ENCODE measurements at regions not wholly inside any gene's neighbourhood (a gene's known extent, or its start where the extent isn't known, plus 50 kb on each side); places are given as distances from the start of the nearest gene placed in this dataset.

DNA sequence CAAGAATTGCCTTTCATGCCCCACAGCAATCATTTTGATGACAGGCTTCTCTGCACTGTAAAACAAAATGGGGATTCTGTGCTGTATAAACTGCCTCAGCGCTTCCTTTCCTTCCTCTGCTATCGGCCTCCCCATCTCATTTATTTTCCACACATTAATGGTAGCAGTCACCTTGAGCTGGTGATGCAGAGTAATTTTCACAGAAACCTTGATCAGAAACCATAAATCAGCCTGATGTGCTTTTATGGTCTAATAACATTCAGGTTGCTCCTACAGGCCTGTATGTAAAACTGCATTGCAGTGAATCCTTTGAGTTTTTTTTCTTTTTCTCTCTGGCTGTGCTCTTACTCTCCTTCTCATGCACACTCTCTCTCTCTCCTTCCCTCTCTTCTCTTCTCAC, 578.4 kb upstream of the STXBP6 start:
- no peak for TF ChIP-seq EZH2 (IDR thresholded peaks at IDR 0.05; ENCODE audit: low read length, unreplicated experiment)
- no peak for TF ChIP-seq CTCF (conservative IDR thresholded peaks at IDR 0.05; ENCODE audit: low read depth, low read length)
- TF ChIP-seq EZH2phosphoT487 (IDR thresholded peaks at IDR 0.05; ENCODE audit: borderline replicate concordance, low read length) = no peak

Data from PC-3 (cell line).